ENCODE measurements at regions not wholly inside any gene's neighbourhood (a gene's known extent, or its start where the extent isn't known, plus 50 kb on each side); places are given as distances from the start of the nearest gene placed in this dataset.

GRCh38 chr20:41798930-41799502 lies 180.8 kb upstream of the CHD6 start:
- no peak for DNase-seq (ENCODE audit: low read depth)
- H3K4me3 ChIP-seq (ENCODE audit: low read depth, low read length), result no peak overlapping the region
- TF ChIP-seq CTCF (IDR thresholded peaks at IDR 0.05; ENCODE audit: insufficient read depth, low read depth, low read length), result no peak

GRCh38 chr20:41786158-41786557 lies 168.0 kb upstream of the CHD6 start:
- no peak overlapping the region for H3K4me3 ChIP-seq (ENCODE audit: low read depth, low read length)
- no peak for TF ChIP-seq CTCF (IDR thresholded peaks at IDR 0.05; ENCODE audit: insufficient read depth, low read depth, low read length)
- DNase-seq (ENCODE audit: low read depth), result peak; percentile 17

- H3K4me3 ChIP-seq (ENCODE audit: low read depth, low read length), result no peak overlapping the region
- DNase-seq (ENCODE audit: low read depth), result no peak
- no peak for TF ChIP-seq CTCF (IDR thresholded peaks at IDR 0.05; ENCODE audit: insufficient read depth, low read depth, low read length)
These were observed 166.2 kb upstream of the CHD6 start for GRCh38 chr20:41784209-41784958.

GRCh38 chr20:41783423-41784208 lies 165.4 kb upstream of the CHD6 start:
- TF ChIP-seq CTCF (IDR thresholded peaks at IDR 0.05; ENCODE audit: insufficient read depth, low read depth, low read length), result no peak
- H3K4me3 ChIP-seq (ENCODE audit: low read depth, low read length), result no peak overlapping the region
- no peak for DNase-seq (ENCODE audit: low read depth)

GRCh38 chr20:41782730-41783406 lies 164.7 kb upstream of the CHD6 start:
- H3K4me3 ChIP-seq (ENCODE audit: low read depth, low read length), result no peak overlapping the region
- DNase-seq (ENCODE audit: low read depth), result no peak
- TF ChIP-seq CTCF (IDR thresholded peaks at IDR 0.05; ENCODE audit: insufficient read depth, low read depth, low read length), result no peak

- DNase-seq (ENCODE audit: low read depth), result no peak
- H3K4me3 ChIP-seq (ENCODE audit: low read depth, low read length), result no peak overlapping the region
- no peak for TF ChIP-seq CTCF (IDR thresholded peaks at IDR 0.05; ENCODE audit: insufficient read depth, low read depth, low read length)
These were observed 164.1 kb upstream of the CHD6 start for GRCh38 chr20:41782255-41782654.

Data from fibroblast of villous mesenchyme (primary cell).